ENCODE measurements at regions not wholly inside any gene's neighbourhood (a gene's known extent, or its start where the extent isn't known, plus 50 kb on each side); places are given as distances from the start of the nearest gene placed in this dataset.
A peak's percentile ranks its signal among the peaks of the same experiment; 100 is the strongest.

DNA sequence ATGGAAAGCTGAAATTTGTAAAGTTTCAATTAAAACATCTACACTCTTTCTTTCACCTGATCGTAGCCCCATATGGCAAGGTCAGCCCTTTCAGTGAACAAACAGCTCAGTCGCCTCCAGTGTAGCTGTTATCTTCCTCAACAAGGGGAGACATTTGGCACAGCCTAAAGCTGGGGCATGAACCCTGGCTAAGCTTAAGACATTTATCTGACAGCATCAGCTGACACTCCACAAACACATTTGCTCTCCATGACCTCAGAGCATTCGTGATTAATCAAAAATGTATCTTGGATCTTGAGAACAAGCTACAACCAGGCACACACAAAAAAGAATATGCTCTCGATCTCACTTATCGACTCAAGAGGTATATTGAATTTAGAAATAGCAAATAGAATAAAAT is 67.3 kb downstream of the POU5F2 start:
- peak; percentile 27 for DNase-seq (ENCODE audit: low read depth)
- no peak overlapping the region for H3K4me3 ChIP-seq (ENCODE audit: control insufficient read depth, low read depth, low read length)
- TF ChIP-seq, protein P1, sequence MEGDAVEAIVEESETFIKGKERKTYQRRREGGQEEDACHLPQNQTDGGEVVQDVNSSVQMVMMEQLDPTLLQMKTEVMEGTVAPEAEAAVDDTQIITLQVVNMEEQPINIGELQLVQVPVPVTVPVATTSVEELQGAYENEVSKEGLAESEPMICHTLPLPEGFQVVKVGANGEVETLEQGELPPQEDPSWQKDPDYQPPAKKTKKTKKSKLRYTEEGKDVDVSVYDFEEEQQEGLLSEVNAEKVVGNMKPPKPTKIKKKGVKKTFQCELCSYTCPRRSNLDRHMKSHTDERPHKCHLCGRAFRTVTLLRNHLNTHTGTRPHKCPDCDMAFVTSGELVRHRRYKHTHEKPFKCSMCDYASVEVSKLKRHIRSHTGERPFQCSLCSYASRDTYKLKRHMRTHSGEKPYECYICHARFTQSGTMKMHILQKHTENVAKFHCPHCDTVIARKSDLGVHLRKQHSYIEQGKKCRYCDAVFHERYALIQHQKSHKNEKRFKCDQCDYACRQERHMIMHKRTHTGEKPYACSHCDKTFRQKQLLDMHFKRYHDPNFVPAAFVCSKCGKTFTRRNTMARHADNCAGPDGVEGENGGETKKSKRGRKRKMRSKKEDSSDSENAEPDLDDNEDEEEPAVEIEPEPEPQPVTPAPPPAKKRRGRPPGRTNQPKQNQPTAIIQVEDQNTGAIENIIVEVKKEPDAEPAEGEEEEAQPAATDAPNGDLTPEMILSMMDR (conservative IDR thresholded peaks at IDR 0.05; ENCODE audit: control insufficient read depth, insufficient read depth, low read depth, low read length), result no peak

DNA sequence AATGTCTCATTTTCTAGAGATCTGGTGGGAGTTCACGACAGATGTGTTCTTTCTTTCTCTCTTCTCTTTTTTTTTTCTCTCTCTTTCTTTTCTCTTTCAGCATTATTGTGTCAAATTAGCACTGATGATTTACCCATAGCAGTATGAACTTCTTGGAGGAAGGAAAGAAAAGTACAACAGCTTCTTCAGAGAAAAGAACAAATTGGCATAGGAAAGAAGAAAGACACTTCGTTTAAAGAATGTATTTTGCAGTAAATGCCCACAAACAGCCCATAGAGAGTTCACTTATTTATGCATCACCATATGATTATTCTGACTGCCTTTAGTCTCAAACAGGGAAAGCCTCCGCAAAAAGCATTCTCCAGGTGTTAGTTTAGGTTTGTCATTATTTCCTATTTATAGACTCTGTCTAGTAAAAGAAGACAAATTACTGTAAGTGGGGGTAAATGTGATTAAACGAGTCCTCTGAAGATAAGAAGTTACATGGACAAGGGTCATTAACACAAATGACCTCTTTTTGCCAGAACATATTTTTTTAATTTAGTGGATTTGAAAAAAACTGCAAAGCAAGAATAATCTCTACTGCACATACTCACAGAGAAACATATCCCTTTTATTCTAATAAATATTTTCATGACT is 68.0 kb downstream of the POU5F2 start:
- DNase-seq (ENCODE audit: low read depth), result no peak
- TF ChIP-seq, protein P1 (conservative IDR thresholded peaks at IDR 0.05; ENCODE audit: control insufficient read depth, insufficient read depth, low read depth, low read length), result no peak
- H3K4me3 ChIP-seq (ENCODE audit: control insufficient read depth, low read depth, low read length), result no peak overlapping the region

DNA sequence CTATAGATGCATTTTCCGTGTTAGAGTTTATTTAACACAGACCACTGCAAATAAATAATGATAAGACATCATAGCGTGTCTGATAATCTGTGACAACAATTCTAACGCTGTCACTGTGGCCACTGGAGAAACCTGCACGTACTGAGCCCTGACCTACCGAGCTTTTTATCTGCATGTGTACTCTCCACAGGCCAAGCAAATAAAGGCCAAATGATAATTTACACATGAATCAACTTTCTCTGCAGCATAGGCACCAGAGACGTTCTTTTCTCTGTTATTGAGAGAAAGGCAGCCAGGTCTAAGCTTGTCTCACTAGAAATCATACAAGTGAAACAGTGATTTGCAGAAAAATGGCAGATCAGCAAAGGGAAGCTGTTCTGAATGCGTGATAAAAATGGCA is 75.8 kb downstream of the POU5F2 start:
- DNase-seq (ENCODE audit: low read depth), result no peak
- no peak overlapping the region for H3K4me3 ChIP-seq (ENCODE audit: control insufficient read depth, low read depth, low read length)

DNA sequence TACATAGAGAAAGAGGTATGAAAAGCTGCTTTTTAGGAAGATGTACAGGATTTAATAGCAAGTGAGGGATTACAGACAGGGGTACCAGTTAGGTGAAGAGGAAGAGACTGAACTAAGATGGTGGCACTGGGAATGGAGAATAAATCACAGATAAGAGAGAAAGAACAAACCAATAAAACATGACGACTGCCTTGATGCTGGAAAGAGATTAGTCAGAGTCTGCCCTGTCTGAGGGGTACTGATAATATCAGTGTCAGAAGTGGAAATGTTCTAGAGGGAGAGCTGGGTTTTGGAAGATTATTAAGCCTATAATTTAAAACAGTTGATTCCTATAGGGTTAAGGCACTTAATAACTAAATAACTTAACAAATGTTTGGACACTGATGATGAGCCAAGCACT is 77.7 kb downstream of the NR2F1 start:
- TF ChIP-seq, protein P1 (conservative IDR thresholded peaks at IDR 0.05; ENCODE audit: control insufficient read depth, insufficient read depth, low read depth, low read length), result no peak
- DNase-seq (ENCODE audit: low read depth), result no peak
- H3K4me3 ChIP-seq (ENCODE audit: control insufficient read depth, low read depth, low read length), result no peak overlapping the region

More for the DNA sequence above, 75.8 kb downstream of the POU5F2 start:
- TF ChIP-seq, protein P1 (conservative IDR thresholded peaks at IDR 0.05; ENCODE audit: control insufficient read depth, insufficient read depth, low read depth, low read length), result no peak

DNA sequence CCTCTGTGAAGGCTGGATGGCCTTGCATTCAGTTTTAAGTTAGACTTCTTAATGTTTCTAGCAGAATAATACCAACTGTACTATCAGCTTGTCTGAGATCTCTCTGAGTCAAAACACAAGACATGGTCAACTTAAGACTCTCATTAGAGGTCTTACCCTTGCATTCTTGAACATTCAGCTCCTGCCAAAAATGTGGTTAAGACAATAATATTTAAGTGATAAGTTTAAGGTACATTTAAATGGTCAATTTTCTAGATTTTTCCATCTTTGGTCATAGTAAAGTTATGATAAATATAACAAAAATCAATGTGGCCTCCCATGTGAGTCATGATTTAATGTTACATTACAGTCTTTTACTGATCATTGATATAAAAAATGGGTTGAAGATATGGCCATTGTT is 75.0 kb downstream of the NR2F1 start:
- DNase-seq (ENCODE audit: low read depth), result peak; percentile 14
- TF ChIP-seq, protein P1 (conservative IDR thresholded peaks at IDR 0.05; ENCODE audit: control insufficient read depth, insufficient read depth, low read depth, low read length), result no peak

DNA sequence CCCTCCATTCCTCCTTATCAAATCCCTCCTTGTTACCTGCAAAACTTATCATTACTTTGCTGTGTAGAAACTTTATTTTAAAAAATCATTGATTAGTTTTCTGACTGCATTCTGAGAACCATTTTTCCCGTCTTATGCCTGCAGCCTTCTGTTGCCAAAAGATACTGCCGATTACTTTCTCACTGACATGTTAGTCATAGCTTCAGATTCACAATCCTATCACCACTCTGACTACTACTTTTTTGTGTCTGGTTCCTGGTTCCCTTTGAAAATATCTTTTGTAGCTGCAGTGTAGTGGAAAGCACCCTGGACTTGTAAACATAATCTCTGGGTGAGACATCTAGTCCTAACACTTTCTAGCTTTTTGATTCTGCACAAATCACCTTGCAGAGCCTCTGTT is 71.7 kb downstream of the NR2F1 start:
- TF ChIP-seq, protein P1 (conservative IDR thresholded peaks at IDR 0.05; ENCODE audit: control insufficient read depth, insufficient read depth, low read depth, low read length), result no peak
- H3K4me3 ChIP-seq (ENCODE audit: control insufficient read depth, low read depth, low read length), result no peak overlapping the region
- peak; percentile 10 for DNase-seq (ENCODE audit: low read depth)

More for the DNA sequence above, 75.0 kb downstream of the NR2F1 start:
- no peak overlapping the region for H3K4me3 ChIP-seq (ENCODE audit: control insufficient read depth, low read depth, low read length)

DNA sequence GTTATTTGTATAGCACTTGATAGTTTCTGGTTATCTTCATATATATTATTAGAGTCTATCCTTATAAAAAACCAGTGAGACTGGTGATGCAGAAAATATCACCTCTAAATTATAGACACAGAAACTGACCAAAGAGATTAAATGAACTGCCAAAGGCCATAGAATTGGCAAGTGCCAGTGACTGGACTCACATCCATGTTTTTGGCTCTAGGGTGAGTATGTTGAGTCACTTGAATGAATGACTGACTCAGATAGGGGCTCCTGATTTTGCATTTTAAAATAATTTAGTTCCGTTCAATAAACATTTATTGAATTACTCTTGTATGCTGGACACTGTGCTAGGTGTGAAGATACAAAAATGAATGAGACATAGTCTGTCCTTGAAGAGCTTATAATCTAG is 70.7 kb downstream of the NR2F1 start:
- peak; percentile 21 for DNase-seq (ENCODE audit: low read depth)
- no peak overlapping the region for H3K4me3 ChIP-seq (ENCODE audit: control insufficient read depth, low read depth, low read length)

More for the DNA sequence above, 70.7 kb downstream of the NR2F1 start:
- TF ChIP-seq, protein P1 (conservative IDR thresholded peaks at IDR 0.05; ENCODE audit: control insufficient read depth, insufficient read depth, low read depth, low read length), result no peak

Data from fibroblast of mammary gland (primary cell).